ENCODE measurements at regions not wholly inside any gene's neighbourhood (a gene's known extent, or its start where the extent isn't known, plus 50 kb on each side); places are given as distances from the start of the nearest gene placed in this dataset.

DNA sequence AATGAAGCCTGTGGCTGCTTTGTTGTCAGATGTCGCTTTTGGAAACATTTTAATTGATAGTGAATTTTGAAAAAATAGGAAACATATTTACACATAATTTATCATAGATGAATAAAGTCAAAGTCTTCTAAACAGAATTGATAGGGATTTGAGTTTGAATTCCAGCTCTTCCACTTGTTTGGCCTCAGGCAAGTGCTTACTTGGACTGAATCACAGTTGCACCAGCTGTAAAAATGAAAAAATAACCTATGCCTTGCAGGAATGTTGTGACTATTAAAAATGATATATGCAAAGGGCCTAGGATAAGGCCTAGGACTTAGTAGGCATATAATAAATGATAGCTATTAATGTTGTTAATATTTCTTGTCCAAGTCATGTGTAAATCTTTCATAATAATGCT, 618.5 kb upstream of the MMS22L start (continued):
- TF ChIP-seq OSR1 (CRISPR knock-in tag; IDR thresholded peaks at IDR 0.05) (no peak), ZNF70 (CRISPR knock-in tag; IDR thresholded peaks at IDR 0.05) (no peak), BACH2 (CRISPR knock-in tag; IDR thresholded peaks at IDR 0.05; ENCODE audit: borderline replicate concordance) (no peak), ZFP30 (CRISPR knock-in tag; IDR thresholded peaks at IDR 0.05) (no peak), RARB (CRISPR knock-in tag; IDR thresholded peaks at IDR 0.05) (no peak), TCF4 (CRISPR knock-in tag; IDR thresholded peaks at IDR 0.05; ENCODE audit: borderline replicate concordance) (no peak), ZNF565 (CRISPR knock-in tag; conservative IDR thresholded peaks at IDR 0.05; ENCODE audit: low read depth) (no peak)

DNA sequence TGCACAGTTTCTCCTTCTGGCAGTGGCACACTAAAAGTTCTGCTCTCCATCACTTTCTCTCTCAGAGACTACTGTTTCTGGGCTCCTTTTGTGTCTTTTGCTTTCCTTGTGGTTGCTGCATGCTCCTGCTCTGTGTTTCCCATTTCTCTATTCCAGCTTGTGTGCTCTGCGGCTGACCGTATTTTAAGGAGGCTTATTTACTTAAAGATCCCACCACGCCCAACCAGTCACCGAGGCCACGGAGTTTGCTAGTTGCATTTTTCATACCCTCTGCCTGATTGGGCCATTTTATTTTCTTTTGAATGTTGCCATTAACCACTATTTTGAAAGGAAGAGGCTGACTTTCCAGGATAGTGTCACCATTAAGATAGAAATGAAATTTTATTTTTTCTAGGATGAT, 626.4 kb upstream of the MMS22L start:
- no peak for ATAC-seq
- TF ChIP-seq ARNTL (CRISPR knock-in tag; IDR thresholded peaks at IDR 0.05; ENCODE audit: borderline replicate concordance, low read depth) (no peak), BACH2 (CRISPR knock-in tag; IDR thresholded peaks at IDR 0.05; ENCODE audit: borderline replicate concordance) (no peak)

DNA sequence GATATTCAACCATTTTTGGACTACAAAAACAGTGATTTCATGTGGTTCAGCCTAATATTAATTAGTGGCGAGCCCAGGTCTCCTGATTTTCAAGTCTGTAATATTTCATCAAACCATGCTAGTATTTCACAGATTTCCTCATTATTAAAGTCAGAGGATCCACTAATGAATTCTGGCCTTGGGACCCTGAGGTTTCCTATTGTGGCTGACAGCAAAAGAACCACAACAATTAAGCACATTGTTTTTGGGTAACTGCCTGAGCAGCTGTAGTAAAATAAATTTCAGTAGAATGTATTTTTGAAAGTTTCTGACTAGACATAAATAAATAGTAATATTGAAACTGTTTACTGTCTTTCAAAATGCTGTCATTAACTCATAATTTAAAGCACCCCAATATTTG, 630.7 kb upstream of the MMS22L start:
- no peak for TF ChIP-seq ISL1 (CRISPR knock-in tag; IDR thresholded peaks at IDR 0.05)
- TF ChIP-seq TCF4 (CRISPR knock-in tag; IDR thresholded peaks at IDR 0.05; ENCODE audit: borderline replicate concordance), result no peak
- no peak for TF ChIP-seq ESRRG (CRISPR knock-in tag; IDR thresholded peaks at IDR 0.05)
- TF ChIP-seq, protein P1, sequence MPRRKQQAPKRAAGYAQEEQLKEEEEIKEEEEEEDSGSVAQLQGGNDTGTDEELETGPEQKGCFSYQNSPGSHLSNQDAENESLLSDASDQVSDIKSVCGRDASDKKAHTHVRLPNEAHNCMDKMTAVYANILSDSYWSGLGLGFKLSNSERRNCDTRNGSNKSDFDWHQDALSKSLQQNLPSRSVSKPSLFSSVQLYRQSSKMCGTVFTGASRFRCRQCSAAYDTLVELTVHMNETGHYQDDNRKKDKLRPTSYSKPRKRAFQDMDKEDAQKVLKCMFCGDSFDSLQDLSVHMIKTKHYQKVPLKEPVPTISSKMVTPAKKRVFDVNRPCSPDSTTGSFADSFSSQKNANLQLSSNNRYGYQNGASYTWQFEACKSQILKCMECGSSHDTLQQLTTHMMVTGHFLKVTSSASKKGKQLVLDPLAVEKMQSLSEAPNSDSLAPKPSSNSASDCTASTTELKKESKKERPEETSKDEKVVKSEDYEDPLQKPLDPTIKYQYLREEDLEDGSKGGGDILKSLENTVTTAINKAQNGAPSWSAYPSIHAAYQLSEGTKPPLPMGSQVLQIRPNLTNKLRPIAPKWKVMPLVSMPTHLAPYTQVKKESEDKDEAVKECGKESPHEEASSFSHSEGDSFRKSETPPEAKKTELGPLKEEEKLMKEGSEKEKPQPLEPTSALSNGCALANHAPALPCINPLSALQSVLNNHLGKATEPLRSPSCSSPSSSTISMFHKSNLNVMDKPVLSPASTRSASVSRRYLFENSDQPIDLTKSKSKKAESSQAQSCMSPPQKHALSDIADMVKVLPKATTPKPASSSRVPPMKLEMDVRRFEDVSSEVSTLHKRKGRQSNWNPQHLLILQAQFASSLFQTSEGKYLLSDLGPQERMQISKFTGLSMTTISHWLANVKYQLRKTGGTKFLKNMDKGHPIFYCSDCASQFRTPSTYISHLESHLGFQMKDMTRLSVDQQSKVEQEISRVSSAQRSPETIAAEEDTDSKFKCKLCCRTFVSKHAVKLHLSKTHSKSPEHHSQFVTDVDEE (CRISPR knock-in tag; IDR thresholded peaks at IDR 0.05), result no peak
- TF ChIP-seq ARNTL (CRISPR knock-in tag; IDR thresholded peaks at IDR 0.05; ENCODE audit: borderline replicate concordance, low read depth), result no peak
- no peak for TF ChIP-seq SNAI2 (CRISPR knock-in tag; IDR thresholded peaks at IDR 0.05)
- TF ChIP-seq PPARA (CRISPR knock-in tag; IDR thresholded peaks at IDR 0.05; ENCODE audit: borderline replicate concordance), result no peak
- TF ChIP-seq TOX (CRISPR knock-in tag; IDR thresholded peaks at IDR 0.05; ENCODE audit: borderline replicate concordance), result no peak
- TF ChIP-seq BACH2 (CRISPR knock-in tag; IDR thresholded peaks at IDR 0.05; ENCODE audit: borderline replicate concordance), result no peak
- TF ChIP-seq, protein P2, sequence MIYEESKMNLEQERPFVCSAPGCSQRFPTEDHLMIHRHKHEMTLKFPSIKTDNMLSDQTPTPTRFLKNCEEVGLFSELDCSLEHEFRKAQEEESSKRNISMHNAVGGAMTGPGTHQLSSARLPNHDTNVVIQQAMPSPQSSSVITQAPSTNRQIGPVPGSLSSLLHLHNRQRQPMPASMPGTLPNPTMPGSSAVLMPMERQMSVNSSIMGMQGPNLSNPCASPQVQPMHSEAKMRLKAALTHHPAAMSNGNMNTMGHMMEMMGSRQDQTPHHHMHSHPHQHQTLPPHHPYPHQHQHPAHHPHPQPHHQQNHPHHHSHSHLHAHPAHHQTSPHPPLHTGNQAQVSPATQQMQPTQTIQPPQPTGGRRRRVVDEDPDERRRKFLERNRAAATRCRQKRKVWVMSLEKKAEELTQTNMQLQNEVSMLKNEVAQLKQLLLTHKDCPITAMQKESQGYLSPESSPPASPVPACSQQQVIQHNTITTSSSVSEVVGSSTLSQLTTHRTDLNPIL (CRISPR knock-in tag; IDR thresholded peaks at IDR 0.05; ENCODE audit: low read depth), result no peak
- no peak for TF ChIP-seq GLIS3 (CRISPR knock-in tag; IDR thresholded peaks at IDR 0.05)
- no peak for TF ChIP-seq RARB (CRISPR knock-in tag; IDR thresholded peaks at IDR 0.05)
- no peak for TF ChIP-seq ZC3H10 (CRISPR knock-in tag; IDR thresholded peaks at IDR 0.05)
- TF ChIP-seq, protein P3, sequence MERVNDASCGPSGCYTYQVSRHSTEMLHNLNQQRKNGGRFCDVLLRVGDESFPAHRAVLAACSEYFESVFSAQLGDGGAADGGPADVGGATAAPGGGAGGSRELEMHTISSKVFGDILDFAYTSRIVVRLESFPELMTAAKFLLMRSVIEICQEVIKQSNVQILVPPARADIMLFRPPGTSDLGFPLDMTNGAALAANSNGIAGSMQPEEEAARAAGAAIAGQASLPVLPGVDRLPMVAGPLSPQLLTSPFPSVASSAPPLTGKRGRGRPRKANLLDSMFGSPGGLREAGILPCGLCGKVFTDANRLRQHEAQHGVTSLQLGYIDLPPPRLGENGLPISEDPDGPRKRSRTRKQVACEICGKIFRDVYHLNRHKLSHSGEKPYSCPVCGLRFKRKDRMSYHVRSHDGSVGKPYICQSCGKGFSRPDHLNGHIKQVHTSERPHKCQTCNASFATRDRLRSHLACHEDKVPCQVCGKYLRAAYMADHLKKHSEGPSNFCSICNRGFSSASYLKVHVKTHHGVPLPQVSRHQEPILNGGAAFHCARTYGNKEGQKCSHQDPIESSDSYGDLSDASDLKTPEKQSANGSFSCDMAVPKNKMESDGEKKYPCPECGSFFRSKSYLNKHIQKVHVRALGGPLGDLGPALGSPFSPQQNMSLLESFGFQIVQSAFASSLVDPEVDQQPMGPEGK (CRISPR knock-in tag; IDR thresholded peaks at IDR 0.05; ENCODE audit: borderline replicate concordance), result no peak
- TF ChIP-seq ZFP3 (CRISPR knock-in tag; IDR thresholded peaks at IDR 0.05), result no peak
- TF ChIP-seq, protein P4, sequence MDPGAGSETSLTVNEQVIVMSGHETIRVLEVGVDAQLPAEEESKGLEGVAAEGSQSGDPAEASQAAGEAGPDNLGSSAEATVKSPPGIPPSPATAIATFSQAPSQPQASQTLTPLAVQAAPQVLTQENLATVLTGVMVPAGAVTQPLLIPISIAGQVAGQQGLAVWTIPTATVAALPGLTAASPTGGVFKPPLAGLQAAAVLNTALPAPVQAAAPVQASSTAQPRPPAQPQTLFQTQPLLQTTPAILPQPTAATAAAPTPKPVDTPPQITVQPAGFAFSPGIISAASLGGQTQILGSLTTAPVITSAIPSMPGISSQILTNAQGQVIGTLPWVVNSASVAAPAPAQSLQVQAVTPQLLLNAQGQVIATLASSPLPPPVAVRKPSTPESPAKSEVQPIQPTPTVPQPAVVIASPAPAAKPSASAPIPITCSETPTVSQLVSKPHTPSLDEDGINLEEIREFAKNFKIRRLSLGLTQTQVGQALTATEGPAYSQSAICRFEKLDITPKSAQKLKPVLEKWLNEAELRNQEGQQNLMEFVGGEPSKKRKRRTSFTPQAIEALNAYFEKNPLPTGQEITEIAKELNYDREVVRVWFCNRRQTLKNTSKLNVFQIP (CRISPR knock-in tag; IDR thresholded peaks at IDR 0.05; ENCODE audit: borderline replicate concordance, low read depth), result no peak
- no peak for TF ChIP-seq ZFP30 (CRISPR knock-in tag; IDR thresholded peaks at IDR 0.05)
- no peak for ATAC-seq

DNA sequence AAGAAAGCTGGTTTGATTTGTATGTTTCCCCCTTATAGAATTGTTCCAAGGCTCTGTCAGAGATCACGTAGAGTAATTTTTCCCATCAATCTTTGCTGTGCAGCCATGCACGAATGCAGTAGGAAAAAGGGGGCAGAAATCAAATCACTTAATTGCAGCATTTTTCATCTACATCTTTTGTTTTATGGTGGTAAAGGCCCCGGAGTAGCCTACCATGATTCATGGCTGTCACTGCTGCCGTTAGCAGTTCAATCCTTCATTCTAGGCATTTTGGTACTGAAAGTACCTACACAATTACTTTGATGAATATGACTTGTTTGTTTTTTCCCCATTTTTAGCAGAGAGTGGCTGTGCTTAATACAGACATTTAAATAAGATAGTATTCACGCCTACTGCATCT, 631.9 kb upstream of the MMS22L start:
- no peak for ATAC-seq
- TF ChIP-seq ZNF70 (CRISPR knock-in tag; IDR thresholded peaks at IDR 0.05) (no peak), TCF4 (CRISPR knock-in tag; IDR thresholded peaks at IDR 0.05; ENCODE audit: borderline replicate concordance) (no peak), ZFP30 (CRISPR knock-in tag; IDR thresholded peaks at IDR 0.05) (no peak)
- TF ChIP-seq, protein P1 (CRISPR knock-in tag; IDR thresholded peaks at IDR 0.05), result no peak
- TF ChIP-seq, protein P3 (CRISPR knock-in tag; IDR thresholded peaks at IDR 0.05; ENCODE audit: borderline replicate concordance), result no peak

All from SK-N-SH treated with all-trans-retinoic acid at 6 μM for 48 hours (cell line).